ENCODE measurements at regions not wholly inside any gene's neighbourhood (a gene's known extent, or its start where the extent isn't known, plus 50 kb on each side); places are given as distances from the start of the nearest gene placed in this dataset.

DNA sequence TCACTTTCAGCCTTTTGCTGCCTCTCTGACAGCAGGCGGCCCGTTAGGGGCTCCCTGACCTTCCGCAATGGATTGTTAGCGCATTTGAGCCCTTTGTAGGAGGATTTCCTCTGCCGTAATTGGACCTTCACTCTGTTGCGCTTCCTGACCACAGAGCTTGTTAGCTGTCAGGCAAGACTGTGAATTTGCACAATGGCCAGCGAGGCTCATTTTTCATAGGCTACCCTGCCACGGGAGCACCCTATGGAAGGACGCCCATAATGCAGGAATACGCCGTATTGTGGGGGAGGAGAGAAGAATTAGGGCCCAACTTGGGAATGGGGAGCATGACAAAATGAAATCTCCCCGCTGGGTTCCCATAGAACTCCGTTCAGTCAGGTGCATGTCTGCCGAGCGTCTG is 205.2 kb upstream of the NLRP1 start:
- no peak for DNase-seq

DNA sequence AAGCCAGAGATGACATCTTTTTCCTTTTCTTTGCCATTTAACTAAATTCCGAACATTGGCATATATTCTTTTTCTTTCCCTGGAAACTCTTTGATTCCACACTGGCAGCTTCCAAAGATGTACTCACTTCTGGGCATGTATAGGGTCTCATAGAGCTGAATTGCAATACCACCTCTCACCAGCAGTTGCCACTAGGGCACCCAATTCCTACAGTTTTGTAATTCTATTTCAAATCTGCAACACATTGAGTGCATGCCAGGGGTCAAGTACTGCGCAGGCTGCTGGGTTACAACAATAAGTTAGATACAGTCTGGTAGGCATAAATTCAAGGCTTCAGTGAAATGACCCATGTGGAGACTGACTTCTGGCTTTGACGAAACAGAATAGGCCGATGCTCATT is 208.8 kb upstream of the NLRP1 start:
- DNase-seq: no peak

DNA sequence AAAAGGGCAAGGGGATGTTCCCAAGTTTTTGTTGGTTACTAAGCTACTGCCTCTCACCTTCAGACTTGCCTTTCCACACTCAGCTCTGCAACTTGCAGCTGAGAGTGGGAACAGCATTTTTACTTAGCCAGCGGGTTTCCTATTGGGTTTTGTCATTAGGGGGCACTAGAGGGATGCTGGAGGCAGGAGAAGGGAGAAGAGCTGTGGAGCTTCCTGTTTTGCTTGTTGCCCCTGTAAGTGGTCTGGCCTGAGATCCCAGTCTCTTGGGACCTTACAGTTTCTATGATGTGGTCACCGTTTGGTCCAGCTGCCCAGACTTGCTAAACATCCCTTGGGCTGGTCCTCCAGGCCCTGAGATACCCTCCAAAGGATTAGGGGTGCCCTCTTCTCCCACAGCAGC is 209.6 kb upstream of the NLRP1 start:
- DNase-seq: no peak

DNA sequence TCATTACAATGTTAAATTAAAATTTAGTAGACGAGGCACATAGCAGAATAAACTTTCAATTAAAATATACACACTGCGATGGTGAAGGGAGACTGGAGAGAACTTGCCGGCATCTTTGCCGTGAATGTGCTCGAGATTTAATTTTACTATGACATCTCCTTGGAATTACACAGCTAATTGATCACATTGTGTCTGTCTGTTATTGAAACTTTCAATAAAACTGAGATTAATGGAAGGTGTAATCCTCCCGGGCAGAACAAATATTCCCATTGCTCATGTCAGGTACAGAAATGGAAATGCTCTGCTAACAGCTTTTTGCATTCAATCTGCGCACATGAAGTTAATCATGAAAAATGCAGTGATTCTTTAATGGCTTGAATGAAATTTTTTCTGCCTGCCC is 210.1 kb upstream of the NLRP1 start:
- no peak for DNase-seq

DNA sequence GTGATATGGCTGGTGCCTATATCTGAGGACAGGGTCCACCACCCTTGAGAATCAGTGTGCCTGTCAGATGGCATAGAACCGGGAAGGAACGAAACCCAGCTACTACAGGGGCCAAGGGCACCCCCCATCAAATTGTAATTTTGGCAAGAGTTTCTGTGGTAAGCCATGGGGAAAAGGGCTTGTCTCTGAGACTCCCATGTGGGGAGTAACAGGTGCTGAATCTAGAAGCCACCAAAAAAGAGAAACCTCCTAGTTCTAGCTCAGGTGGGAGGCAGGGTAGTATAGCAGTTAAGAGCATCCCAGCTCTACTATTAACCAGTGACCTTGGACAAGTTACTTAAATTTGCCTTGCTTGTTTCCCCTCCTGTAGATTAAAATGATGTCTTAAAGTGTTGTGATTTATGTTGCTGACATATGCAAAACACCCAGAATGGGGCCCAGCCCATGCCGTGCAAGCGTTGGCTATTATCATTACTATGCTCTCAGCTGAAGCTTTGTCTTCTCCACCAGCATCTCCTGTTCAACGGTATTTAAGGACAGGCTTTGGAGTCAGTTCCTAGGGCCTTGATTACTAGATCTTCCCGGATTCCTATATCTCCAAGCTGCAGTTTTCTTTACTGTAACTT is 210.7 kb upstream of the NLRP1 start:
- DNase-seq: no peak

DNA sequence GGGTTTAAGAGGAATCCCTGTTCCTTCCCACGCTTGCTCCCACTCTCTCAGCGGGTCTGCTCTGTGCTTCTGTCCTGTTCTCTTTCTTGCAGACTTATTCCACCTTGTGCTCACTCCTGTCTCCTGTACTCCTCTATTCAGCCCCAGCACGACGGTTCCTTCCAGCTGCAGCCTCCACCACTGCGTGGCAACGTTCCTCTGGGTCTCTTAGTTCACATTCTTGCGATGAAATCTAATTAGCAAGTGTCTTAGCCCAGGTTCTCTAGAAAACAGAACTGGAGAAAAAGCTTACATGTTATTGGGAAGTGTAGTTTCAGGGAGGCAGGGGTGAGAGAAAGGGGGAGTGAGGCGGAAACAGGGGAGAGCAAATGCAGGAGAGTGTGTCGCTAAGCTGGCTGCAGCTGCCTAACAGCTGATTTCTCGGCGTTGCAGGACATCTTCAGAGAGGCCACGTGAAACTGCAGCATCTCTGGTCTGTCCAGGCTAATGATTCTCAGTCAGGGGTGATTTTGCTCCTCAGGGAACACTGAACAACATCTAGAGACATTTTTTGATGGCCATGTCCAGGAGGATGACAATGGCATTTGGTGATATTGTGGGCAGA is 213.2 kb upstream of the NLRP1 start:
- DNase-seq: no peak

DNA sequence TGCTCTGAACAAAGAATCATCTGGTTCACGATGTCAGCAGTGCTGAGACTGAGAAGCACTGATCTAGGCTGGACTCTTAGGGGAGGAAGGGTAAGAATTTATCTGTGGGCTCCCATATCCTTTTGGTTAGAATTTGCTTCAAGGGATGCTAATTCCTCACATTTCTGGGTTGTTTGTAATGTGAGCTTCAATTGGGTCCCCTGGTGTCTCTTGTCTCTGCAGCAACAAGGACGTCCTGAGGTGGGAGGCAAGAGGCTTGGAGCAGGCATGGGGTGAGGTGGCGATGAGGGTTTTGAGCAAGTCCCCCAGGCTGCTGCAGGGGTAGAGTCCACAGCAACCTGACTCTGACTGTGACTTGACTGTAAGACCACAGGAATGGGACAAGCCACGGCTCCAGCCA is 213.8 kb upstream of the NLRP1 start:
- DNase-seq: no peak

DNA sequence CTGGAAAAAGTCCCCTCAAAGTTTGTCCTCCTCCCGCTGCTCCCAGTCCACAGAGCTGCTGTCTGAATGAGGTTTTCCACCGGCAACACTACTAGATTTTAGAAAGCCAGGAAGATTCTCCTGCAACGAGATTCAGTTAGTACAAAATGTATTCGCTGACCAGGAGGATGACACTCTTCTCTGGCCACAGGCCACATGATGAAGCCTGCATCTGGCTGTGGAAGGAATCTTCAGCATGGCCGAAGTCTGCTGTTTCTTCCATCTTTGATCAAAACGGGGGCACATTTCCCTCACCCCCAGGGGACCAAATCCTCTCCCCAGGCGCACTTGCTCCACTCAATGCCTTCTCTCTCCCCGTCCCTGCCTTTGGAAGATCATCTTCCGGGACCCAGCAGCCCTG is 215.8 kb upstream of the NLRP1 start:
- no peak for DNase-seq

DNA sequence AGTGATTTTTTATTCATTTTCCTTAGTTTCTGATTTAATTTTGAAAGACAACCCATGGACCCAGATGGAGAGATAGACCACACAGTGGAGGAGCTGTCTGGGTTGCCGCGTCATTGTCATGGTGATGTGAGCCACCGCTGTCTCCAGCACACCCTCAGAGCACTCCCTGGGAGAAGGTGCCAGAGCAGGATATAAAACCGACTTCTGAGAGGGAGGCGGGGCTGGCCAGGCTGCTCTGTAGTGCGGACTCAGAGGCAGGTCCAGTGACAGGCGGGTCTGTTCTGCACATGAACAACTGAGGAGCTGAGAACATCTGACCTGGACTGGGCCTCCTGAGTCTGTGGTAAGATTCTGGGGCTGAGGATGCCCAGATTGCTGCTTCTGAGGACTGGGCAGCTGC is 216.3 kb upstream of the NLRP1 start:
- DNase-seq: no peak

DNA sequence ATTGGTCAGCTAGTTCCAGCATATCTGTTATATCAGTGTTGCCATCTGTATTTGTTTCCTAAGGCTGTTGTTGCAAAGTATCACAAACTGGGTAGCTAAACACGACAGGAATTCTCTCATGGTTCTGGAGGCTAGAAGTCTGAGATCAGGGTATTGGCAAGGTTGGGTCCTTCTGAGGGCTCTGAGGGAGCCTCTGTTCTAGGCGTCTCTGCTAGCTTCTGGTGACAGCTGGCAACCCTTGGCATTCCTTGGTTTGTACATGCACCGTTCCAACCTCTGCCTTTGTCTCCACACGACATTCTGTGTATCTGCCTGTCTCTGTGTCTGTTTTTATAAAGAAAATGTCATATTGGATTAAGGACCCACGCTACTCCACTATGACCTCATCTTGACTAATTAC is 219.9 kb upstream of the NLRP1 start:
- DNase-seq: no peak

DNA sequence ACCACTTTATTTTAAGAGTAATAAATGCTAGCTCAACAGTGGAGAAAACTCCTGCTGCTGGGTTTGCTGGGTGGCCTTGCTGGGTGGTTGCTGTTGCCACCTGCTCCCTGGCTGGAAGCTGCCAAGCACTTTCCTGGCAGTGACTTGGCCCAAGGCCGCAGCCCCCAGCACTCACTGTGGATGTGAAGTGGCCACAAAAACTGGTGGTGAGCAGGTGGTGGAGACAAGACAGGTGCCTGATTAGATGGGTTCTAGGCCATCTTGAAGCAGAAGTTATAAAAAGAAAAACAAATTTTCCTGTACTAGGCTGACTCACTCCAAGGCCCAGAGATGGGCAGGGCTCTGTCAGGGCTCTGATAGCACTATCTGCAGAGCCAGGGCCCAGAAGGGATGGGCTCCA is 224.7 kb upstream of the NLRP1 start:
- DNase-seq: no peak

DNA sequence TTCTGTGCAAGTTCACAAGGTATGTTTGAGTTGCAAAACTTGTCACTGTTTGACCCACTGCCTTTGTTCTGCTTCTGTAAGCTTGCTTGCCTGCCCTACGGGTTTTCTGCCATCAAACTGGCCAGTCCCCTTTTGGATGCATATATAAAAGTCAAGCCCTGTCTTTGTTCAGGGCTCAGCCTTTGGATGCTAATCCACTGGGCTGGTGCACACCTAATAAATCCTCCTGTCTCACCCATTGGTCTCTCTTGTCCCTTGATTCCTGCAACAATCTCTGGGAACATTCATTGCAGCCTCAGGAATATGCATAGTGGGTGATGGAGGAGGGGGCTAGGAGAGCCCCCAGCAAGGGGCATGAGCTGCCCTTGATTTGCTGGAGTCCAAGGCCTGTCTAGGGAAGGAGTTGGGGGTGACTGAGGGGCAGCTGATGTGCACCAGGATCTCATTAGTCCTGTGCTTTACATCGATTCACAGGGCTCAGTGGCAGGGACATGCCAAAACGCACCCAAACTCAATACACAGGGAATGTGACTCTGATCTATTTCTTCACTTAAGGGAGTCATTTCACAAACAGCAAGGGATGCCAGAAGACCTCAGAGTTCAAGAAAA is 225.4 kb upstream of the NLRP1 start:
- no peak for DNase-seq

DNA sequence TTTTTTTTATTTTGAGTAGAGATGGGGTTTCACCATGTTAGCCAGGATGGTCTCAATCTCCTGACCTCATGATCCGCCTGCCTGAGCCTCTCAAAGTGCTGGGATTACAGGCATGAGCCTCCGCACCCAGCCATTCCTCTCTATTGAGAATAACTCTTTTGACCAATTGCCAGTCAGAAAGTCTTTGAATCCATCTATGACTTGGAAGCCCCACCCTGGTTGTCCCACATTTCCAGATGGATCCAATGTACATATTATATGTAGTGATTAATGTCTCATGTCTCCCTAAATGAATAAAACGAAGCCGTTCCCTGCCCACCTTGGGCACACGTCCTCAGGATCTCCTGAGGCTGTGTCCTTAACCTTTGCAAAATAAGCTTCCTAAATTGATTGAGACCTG is 228.3 kb upstream of the NLRP1 start:
- no peak for DNase-seq

DNA sequence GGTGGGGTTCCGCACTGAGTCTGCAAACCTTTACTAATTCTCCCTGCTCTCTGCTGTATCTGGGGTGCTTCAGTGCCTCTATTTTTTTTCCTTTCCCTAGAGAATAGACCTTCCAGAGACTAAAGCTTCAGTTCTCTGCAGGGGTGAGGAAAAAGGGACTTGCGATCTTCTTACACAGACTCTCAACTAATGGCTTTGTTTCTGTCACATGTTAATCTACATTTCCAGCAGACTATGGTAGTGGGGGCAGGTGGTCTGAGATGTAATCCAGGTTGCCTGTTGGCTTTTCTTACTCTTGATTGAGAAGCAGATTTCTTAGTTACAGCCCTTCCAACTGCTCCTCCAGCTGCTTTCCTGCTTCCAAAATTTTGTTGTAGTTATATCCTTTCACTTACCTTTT is 229.0 kb upstream of the NLRP1 start:
- no peak for DNase-seq

DNA sequence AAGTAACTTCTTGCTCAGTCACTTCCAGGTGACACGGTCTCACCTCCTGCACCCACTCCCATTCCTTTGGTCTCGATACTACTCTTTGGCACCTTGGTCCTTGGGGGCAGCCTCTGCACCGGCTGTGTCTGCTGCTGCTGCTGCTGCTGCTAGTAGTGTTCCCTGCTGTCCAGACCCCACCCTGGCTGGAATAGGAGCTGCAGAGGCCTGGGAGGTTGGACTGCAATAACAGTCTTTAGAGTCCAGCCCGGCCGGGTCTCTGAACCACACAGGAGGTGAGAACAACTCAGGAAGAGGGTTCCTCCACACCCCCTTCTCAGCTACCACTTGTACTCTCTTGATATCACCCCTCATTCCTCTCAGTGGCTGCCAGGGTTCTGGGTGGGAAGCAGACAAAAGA is 231.1 kb upstream of the NLRP1 start:
- no peak for DNase-seq

DNA sequence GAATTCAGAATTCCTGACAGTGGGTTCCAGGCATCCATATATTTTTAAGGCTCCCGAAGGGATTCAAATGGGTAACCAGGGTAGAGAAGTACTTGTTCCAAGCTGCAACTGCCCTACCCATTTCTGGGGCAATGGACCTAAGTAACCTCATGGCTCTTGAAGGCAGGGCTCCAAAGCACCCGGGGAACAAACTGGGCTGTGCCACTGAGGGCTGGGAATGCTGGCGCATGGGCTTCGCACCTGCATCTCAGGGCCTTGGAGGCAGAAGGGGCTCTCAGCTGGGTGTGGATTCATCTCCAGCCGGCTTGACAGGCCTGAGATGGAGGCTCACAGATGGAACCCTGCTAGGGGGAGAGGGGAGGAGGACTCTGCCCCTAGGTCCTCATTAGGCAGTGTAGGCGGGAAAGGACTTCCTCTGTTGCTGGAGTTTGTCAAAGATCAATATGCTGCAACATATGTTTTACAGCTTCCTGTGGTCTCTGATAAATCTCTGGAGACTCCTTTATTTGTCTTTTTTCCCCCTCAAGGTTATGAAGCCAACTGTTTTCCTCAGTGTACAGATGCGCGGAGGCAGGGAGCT is 232.3 kb upstream of the NLRP1 start:
- no peak for DNase-seq

DNA sequence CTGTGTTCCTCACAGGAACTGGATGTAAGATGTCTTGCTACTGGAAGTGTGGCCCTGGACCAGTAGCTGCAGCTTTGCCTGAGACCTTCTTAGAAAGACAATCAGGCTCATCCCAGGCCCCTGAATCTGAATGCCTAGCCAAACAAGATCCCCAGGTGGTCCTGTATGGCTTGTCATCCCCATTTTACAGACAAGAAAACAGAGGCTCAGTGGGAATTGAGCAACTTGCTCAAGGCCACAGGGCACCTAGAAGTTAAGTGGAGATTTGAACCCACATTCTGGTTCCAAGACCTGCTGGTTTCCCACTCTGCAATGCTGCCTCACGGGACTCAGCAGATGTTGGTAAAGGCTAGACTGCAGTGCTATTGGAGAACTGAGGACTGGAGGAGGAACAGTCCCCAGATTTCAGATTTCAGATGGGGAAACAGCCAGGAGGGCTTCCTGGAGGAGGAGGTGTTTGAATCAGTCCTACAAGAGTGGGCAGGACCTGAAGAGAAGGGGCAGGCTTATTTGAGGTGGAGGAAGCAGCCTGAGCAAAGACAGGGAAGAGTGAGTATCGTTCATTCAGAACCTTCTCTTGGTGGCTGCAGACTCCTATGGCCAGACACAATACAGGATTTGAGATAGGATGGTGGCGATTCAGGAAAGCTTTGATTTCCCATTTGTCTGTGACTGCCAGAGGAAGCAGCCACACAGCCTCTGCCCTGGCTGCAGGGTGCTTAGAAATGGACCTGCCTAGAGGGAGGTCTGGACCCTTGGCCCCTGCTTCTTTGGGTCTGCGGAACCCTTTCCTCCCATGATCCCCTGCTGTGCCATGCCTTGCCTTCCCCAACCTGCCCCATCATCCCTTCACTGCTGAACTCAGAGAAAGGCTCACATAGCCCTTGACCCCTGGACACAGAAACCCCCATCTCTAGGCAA is 233.4 kb upstream of the NLRP1 start:
- no peak for DNase-seq

DNA sequence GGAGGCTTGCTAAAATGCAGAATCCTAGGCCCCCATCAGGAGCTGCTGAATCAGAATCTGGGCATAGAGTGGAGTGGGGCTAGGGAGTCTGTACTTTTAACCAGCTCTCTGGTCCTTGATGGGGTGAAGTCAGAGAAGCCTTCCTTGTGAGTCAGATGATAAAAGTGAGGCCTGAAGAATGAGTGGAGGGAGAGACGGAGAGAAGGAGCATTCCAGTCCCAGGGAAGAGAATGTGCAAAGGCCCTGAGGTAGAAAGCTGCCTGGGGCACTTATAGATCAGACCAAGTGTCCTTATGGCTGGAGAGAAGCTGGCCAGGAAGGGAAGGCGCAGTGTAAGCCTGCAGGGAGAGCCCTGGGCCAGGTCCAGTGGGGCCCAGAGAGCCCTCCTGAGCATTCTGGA is 235.1 kb upstream of the NLRP1 start:
- DNase-seq: no peak

DNA sequence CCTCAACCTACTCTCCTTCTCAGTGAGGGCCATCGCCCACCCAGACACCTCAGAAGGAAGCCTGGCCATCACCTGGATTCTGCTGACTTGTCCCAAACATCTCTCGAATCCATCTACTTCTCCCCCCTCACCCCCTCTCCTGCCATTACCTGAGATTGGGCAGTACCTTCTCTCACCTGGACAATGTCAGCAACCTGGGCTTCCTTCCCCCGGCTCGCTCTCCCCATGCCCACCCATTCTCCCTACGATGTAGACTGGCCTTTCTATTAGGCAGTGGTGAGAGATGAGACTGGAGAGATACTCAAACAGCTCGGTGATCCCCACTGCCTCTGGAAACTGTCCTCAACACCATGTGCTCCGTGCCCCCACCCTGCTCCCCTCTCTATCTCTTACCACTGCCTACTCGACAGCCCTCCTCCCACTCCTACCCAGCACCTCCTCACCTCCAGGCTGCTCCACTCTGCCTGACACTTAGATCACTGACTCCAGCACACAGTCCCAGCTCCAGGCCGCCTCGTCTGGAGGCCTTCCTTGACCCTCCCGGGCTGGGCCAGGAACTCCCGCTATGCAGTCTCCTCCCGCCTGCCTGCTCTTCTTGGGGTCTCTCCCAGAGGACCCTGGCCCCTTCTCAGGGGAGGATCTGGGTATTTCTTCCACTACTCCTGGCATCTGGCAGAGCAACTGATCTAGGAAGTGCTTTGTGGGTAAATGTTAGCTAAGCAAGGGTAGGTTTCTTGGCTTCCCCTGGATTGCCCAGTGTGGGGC is 235.8 kb upstream of the NLRP1 start:
- no peak for DNase-seq

DNA sequence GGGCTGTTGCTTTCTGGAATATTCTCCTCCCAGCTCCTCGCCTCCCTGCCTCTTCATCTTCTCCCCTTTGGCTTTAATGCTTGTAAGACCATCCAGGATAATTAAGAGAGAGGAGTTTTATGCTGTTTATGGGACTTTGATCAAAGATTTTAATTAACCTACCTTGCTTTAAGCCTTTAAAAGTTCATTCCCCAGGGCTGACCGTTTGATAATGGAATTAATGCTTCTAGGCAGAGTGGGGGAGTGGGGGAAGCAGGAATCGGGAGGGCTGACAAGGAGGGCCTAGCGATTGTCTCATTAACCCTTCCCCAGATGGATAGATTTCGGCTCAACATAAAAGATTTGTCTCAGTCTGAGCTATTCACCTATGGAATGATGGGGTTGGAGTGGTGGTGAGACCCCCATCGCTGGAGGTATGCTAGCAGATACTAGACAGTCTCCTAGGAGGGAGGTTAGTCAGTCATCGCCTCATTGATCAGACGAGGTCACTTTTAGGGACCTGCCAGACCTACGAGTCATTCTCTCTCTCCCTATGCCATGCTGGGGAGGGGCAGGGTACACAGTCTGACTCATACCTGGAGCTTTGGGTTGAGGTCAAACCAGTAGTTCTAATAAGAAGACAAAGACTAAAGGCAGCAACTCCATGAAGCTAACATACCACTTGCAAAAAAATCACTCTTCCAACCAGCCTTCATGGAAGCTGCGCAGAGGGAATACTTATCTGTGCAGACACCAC is 236.6 kb upstream of the NLRP1 start:
- DNase-seq: no peak

DNA sequence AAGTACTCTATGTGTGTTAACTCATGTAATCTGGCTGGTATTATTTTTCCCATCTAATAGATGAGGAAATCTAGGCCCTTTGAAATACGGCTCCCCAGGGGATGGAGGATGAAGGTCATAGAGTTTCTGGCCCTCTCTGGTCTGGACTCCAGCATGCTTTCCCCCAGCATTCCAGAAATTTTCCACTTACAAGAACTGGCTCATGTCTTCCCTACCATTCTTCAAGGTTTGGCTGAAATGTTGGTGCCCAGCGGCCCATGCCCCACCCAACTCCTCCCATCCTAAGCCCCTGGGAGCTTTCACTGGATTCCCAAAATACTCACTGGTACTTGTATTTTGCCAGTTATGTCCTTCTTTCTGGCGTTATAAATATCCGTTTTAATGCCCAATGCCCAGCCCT is 237.5 kb upstream of the NLRP1 start:
- no peak for DNase-seq

All from NCI-H2029 (cell line).